ENCODE measurements at regions not wholly inside any gene's neighbourhood (a gene's known extent, or its start where the extent isn't known, plus 50 kb on each side); places are given as distances from the start of the nearest gene placed in this dataset.
A peak's percentile ranks its signal among the peaks of the same experiment; 100 is the strongest.

DNA sequence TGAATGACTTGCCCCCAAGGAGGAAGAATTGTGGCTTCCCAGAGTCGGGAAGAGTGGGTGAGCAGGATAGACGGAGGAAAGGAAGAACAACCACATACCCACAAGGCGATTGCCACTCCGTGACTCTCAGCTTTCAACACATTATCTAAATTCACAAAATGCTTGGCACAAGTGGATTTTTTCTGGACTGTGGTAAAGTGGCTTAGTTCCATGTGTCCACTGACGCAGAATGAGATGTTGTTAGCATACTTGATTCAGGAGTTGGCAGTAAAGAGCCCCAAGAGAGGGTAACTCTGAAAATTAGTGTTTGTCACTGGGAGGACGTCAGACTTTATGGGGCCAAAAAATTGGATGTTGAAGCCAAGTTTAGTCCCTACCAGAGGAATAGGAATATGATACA is 198.8 kb upstream of the CTNNB1 start:
- DNase-seq: peak; percentile 5

DNA sequence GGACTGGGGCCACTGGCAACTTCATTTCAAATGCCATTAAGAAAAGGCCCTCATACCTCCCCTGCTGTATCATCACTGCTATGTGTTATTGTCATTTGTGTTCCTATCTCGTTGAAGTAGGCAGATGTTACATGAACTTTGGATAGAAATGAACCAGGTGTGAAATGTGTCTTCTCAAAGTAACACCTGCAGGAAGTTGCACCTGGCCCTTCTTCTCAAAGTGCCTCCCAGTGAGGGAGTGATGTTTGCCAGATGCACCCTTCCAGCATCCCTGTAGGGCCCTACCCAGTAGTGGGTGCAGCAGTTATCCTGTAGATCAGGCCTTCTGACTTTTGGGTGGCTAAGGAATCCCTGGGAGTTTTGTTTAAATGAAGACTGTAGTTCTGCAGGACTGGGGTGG is 197.7 kb upstream of the CTNNB1 start:
- DNase-seq: no peak

DNA sequence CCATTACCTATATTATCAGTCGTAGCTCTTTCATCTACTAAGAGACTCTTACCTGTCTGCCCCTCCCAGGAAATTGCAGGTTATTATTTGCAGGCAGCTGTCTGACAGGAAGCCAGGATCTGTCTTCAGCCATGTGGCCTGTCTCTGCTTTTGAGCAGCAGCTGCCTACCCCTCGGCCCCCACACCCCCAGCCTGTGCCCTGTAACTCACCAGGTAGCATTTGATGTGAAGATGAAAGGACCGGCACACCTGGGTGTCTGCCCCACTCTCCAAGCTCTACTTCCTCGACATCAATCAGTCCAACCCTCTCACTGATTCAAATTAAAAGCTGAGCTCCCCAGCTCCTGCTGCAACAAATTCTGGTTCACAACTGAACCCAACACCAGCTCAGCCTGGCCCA is 197.2 kb upstream of the CTNNB1 start:
- no peak for DNase-seq

DNA sequence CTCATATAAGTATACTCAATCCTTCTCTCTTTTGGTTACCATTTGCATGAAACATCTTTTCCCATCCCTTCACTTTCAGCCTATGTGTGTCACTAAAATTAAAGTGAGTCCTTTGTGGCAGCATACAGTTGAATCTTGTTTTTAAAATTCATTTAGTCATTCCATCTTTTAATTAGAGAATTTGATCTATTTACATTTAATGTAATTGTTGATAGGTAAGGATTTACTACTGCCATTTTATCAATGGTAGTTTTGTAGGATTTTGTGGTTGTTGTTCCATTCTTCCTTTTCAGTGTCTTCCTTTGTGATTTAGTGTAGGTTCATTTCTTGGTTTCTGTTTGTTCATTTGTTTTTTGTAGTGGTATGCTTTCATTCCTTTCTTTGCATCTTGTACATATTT is 191.9 kb upstream of the CTNNB1 start:
- no peak for DNase-seq

DNA sequence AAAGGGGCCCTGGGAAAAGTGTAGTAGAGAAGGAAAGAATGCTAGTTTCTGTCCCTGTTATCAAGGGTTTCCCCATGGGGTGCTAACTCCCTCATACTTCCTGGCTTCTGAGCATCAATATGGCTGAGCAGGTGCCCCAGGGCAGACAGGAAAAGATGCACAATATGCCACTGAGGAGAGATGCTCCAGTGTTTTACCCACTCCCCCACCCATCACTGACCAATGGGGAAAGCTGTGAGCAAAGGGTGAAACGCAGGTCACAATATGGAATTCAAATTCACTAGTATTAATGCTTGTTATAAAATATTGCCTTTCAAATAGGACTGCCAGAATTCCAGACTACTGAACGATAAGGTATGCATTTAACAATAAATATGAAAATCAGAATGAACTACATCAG is 187.5 kb upstream of the CTNNB1 start:
- no peak for DNase-seq

DNA sequence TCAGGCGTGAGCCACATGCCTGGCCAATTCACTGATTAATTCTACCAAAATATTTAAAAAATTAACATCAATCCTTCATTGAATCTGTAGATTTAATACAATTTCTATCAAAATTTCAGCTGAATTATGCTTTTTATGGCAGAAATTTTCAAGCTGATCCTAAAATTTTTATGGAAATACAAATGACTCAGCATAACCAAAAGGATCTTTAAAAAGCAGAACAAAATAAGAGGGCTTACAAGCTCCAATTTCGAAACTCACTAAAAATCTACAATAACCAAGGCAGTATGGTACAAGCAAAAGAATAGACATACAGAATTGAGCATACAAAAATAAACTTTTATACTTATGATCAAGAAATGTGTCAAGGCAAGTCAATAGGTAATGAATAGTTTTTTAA is 180.4 kb upstream of the CTNNB1 start:
- no peak for DNase-seq

DNA sequence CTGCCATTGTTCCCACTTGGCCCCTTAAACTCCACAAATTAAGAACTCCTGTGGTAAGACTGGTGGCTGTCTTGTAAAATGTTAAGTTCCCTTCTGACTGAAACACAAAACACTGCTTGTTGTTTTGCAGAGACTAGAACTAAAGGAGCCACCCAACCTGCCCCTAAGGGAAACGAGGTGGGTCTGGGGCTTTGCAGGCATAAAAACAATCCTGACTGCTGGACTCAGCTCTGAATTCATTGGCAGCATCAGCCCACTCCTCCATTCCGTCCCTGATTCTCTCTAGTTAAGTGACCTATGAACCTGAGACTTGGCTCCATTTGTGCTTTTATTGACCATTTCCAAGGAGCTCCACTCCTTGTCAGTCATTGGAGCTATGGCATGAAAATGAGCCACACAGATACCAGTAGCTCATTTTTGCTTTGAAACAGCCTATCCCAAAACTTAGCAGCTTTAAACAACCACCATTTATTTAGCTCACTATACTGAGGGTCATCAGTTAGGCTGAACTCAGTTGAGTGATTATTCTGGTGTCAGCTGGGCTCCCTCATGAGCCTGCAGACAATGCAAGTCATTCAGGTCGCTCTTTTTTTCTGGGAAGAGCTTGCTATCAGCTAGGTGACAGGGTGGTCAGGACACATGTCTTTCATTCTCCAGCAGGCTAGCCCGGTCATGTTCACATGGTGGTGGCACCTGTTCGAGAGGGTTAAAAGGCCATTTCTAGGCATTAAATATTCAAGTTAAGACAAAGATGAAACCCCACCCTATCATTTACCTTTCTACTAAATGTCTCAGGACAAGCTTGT is 175.1 kb upstream of the CTNNB1 start:
- DNase-seq: no peak

DNA sequence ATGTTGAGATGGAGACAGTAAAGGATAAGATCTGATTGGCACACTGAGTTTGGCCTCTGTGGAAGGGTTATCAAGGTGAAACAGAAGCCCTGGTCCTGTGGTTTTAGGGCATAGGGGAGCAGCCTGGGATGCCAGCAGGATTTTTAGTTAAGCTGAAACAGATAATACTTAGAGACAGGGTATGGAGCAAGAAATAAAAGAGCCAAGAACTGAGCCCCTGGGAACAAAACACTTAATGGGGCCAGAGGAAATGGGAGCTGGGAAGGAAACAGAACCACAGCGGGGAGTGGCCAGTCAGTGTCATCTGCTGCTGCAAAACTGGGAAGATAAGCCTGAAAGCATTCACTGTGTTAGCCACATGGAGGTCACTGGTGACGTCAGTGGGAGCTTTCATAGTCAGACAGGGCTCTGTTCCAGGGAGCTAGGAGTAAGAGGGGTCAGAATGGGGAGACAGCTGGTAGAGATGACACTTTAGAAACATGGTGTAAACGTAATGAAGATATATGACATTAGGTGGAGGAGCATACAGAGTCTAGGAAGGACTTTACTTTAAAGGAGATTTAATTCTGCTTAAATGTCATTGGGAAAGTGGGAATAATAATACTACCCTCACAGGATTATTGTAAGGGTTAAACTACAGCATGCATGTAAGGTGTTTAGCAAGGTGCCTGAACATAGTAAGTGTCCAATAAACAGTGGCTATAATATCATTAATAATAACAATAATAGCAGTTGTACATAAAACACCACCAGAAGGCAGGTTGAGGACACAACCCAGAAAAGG is 172.7 kb upstream of the CTNNB1 start:
- peak; percentile 22 for DNase-seq

DNA sequence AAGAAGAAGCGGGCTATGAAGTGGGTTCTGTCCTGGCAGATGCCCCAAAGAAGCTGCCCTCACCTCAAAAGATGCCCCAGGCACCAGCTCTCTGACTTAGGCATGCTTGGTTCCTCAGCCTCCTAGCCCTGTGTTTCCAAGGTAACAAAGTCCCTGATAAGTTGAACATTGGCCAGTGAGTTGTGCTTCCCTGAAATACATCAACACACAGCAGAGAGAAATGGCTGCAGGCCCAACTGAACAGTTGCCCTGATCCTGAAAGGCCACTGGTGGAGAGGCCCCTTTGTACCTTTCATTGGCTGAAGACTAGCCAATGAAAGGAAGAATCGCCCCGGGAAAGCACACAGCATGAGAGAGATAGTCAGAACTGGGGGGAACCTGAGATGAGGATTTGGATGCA is 169.9 kb upstream of the CTNNB1 start:
- DNase-seq: no peak

DNA sequence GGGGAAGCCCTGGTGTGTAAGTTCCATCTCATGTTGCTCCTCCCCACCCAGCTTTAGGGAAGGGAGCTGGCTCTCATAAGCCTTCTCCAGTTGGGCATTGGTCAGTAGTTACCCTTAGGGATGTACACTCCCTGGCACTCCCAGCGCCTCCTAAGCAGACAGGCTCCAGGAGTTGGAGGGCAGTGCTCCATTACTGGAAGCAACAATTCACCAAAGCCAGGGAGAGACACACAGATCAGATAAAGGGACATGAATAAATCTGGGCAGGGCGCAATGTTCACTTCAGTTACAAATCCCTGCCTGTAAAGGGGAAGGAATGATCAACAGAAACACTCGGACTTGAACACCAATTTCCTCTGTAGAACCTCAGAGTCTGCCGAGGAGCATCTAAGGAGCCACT is 169.1 kb upstream of the CTNNB1 start:
- DNase-seq: no peak

DNA sequence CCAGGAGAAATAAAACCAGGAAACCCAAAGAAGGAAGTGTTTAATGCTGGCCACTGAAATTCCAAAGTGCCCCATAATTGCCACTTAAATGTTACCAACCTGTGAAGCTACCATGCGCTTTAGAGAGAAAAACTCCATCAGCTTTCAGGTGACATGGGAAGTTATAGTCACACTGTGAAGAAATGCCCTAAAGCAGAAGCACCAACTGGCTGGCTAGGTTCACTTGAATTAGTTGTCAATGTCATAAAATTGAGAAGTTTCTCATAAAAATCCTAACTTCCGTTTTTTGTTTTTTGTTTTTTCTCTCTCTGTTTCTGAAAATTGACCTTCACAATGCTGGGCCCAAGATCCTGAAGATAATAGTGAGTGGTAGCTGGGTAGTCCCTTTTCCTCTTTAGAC is 167.9 kb upstream of the CTNNB1 start:
- no peak for DNase-seq

DNA sequence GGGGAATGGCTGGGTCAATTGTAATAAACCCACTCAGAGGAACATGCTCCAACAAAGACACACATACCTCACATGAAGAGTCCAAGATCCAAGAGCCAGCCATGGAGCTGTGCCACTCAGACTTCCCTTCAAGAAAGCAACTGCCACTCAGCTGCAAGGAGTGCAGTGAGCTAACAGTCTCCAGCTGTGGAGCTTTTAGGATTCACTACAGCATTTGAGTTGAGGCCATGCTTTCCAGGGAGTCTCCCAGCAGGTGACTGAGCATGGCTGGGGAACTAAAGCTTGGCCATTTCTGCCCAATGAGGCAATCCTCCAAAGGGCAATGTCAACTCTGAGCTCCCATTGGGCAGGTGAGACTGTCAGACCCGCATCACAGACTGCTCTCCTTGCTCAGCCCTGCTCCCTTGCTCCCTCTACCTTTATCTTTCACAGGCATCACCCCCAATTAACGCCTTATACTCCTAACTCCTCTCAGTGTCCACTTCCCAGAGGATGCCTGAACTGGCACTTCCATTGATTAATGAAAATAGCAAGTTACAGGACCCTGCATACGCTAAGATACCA is 165.3 kb upstream of the CTNNB1 start:
- DNase-seq: no peak

DNA sequence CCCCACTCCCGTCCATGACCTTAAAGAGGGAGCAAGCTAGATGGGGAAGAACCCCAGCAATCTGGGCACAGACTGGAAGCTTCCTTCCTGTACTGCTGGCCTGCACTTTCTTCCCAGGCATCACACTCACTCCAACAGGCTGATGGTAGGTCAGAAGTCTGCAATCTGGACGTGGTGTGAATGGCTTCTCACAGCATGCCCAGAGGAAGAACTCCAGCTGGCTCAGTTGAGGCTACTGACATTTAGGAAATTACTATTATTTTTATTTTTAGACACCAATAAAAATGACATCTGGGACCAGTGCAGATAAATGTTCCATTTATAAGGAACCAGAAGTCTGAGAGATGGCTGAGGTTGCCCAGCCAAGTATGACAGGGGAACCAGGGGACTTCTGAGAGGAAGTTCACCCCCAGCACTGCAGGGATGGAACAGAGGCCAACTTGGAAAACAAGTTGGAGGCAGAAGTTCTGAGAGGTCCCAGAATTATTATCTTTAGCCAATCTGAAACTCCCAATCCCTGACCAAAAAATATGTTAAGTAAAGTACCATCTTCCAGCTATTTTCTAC is 163.8 kb upstream of the CTNNB1 start:
- DNase-seq: no peak

DNA sequence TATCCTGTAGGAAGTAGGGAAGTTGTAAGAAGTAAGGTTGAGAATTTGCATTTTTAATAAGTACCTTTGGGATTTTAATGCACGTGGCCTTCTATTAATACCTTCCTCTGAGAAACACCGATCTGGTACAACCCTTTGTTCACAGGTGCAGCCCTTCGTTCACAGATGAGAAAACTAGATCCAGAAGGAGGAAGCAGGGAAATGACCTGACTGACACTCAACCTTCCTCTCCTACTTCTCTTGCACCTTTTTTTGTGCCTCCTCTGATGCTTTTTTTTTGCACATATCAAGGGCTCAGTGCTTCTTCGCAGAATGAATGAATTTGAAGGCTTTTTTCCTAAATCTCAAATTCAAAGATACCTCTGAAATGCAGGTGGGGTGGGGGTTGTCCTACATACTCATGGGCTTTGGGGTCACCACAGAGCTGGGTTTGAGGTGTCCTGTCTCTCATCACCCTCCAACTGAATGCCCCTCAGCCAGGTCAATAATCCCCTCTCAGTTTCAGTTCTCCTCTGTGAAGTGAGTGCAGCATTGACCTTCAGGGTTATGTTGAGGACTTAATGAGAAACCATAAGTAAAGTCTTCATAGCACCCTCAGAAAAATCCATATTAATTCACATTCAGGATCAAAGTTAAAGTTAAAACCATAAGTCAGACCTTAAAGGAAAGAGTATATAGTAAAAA is 161.5 kb upstream of the CTNNB1 start:
- no peak for DNase-seq

DNA sequence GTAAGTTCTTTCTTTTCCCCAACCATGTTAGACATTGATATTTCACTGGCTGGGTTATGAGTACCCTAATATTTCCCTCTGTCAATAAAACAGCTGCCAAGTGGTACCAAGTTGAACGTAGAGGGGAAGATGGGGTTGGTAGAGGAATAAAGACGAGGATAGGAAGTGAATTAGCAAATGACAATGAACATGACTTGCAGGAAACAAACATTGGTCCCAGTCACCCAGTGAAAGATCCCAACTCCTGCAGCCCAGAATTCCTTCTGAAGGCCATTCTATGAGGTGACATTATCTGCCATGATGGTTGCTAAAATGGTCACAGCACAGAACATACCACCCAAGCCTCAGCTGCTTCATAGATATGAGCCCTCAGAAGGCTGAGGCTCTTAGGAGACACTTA is 159.0 kb upstream of the CTNNB1 start:
- no peak for DNase-seq

DNA sequence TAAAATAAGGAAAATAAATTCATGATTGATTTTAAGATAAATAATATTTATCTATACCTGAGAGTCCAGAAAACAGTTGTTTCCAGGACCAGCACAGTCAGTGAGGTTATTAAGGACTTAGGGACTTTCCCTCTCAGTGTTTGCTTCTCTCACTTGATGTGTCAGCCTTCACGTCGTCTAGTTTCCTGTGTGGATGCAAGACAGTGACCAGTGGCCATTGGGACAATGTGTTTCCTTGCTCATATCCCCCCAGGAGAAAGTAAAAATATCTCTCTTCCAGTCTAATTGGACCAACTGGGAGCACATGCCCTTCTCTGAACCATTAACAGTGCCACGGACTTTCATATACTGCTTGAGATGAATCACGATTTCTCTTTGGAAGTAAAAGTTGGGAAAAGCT is 157.8 kb upstream of the CTNNB1 start:
- DNase-seq: no peak

DNA sequence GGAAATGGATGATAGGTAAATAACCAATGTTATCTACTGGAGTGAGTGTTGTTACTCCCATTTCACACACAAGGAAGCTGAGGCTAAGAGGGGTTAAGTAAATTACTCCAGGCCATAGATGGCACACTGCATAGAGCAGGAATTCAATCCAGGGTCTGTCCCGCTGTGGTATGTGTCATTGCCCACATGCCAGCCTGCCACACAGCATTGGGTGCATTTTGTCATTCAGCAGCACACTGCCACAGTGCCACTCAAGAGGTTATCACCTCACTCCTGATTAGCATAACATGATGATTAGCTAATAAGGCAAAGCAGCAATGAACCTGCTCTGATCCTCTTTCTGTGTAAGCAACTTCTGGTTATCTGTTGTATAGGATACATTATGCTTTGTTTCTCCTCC is 157.4 kb upstream of the CTNNB1 start:
- no peak for DNase-seq

DNA sequence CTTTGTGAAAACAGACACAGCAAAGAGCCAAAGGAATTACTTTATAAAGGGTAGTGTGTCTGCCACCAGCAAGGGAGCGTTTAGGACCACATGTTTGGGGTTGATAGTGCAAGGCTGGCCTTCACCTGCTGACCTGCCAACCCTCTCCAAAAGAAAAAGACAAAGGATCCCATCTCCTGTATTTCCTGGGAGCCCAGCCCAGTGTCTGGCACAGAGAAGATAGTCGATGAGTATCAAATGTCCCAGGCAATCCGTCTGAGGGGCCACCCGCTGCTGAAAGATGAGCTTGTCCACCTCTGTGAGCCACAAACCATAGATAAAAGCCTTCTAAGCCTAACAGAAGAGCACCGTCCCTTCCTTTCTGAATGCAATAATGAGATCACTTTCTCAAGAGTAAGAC is 154.8 kb upstream of the CTNNB1 start:
- DNase-seq: no peak

DNA sequence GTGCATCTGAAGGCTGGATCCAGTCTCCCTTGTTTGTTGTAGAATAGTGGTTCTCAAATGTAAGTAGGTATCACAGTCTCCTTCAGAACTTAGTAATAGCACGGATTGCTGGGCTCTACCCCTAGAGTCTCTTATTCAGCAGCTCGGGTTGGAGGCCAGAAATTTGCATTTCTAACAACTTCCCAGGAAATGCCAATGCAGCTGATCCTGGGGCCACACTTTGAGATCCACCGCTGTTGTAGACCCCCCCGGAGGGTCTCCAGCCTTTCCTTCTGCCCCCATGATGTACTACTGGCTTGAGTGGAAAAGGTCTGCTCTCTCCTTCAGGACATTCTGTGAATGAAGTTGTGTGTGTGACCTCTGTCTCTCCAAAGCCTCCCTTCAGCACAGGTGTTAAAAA is 153.8 kb upstream of the CTNNB1 start:
- DNase-seq: no peak

DNA sequence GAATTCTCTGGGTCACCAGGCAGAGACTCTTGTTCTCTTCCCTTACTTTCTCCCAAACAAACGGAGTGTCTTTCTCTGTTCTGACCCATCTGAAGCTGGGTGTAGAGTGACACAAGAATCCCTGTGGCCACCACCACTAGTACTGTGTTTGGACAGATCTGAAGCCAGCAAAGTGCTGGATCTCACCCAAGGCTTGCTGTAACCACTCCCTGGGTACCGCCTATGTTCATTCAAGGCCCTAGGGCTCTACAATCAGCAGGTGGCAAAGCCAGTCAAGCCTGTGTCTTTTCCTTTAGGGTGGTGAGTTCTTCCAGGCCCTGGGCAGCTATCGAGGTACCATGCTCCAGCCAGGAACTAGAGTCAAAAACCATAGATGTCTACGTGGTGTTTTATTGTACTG is 149.2 kb upstream of the CTNNB1 start:
- DNase-seq: no peak

DNA sequence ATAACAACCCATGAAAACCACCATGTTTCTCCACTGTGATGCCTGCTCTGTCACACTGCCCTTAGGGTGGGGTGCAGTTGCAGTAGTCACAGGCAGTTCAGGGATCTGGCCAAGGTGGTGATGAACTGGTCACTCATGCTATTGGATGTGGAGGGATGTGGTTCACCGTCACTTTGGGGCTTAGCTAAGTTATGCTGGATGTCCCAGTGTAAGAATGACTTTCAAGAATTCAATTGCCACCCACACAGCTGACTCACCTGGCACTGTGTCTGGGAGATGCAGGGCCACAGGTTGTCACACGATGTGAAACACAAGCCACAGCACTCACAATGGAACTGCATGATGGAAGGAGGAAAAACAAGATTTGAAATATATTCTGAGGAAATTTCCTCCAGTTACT is 146.1 kb upstream of the CTNNB1 start:
- no peak for DNase-seq

DNA sequence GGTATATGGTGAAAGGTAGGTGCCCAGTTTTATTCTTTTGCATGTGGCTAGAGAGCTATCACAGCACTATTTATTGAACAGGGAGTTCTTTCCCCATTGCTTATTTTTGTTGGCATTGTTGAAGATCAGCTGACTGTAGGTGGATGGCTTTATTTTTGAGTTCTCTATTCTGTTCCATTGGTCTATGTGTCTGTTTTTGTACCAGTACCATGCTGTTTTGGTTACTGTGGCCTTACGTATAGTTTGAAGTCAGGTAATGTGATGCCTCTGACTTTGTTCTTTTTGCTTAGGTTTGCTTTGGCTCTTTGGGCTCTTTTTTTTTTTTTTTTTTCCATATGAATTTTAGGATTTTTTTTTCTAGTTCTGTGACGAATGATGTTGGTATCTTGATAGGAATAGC is 139.2 kb upstream of the CTNNB1 start:
- no peak for DNase-seq

DNA sequence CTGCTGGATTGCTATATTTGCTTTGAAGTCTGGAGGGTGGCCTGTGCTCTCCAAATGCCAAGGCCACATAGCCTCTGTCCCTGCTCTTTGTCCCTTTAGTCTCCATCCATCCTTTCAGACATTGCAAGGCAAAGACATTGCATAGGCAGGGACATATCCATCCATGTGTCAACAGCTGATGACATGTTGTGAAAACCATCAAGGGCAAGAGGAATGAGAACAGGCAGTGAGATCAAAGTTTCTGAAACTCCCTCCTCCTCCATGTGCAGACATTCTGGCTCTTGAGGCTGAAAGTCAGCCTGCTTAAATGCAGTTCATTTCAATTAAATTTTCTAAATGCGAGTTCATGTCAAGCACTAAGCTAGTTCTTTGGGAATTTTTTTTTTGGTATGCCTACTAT is 135.2 kb upstream of the CTNNB1 start:
- DNase-seq: no peak
